Mucosa of stomach (tissue), 1 donor: ENCODE measurements at regions not wholly inside any gene's neighbourhood (a gene's known extent, or its start where the extent isn't known, plus 50 kb on each side); places are given as distances from the start of the nearest gene placed in this dataset.

ENCODE experiments used
- H3K27me3 ChIP-seq: one replicate; pipeline ENCODE4 v1.7.0; 2013; ENCODE audit warnings: mild to moderate bottlenecking, low read length; ENCODE audit not compliant: control insufficient read depth, insufficient read depth
- H3K36me3 ChIP-seq: one replicate; pipeline ENCODE4 v1.7.0; 2013; ENCODE audit warnings: low read length; ENCODE audit not compliant: control insufficient read depth, insufficient read depth
- H3K4me1 ChIP-seq: one replicate; pipeline ENCODE4 v1.7.0; 2013; ENCODE audit warnings: mild to moderate bottlenecking, low read length; ENCODE audit not compliant: control insufficient read depth, insufficient read depth
- H3K4me3 ChIP-seq: one replicate; pipeline ENCODE4 v1.7.0; 2013; ENCODE audit warnings: low read length
- H3K9ac ChIP-seq: one replicate; pipeline ENCODE4 v1.7.0; 2013; ENCODE audit warnings: mild to moderate bottlenecking, low read length, moderate library complexity
- H3K9me3 ChIP-seq: one replicate; pipeline ENCODE4 v1.7.0; 2013; ENCODE audit warnings: mild to moderate bottlenecking, low read length, moderate library complexity; ENCODE audit not compliant: control insufficient read depth
- donor health status: Pancreatic carcinoma.

DNA sequence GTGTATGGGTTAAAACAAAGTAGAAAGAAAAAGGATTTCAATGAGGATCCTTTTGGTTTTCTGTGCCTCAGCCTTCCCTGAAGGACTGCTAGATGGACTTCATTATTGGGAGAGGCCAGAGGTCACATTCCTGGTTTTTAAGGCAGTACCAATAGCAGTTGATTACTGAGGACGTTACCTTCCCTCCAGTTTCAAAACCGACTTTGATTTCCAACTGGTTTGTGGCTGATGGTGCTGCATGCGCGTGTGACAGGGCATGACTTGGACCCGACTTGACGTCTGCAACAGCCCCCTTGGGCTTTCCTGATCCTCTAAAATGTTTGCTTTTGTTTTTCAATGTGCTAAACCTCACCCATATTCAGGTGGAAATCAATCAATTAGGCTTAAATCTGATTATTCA is 314.3 kb upstream of the ARGLU1 start:
- no peaks in the 10 kb centered on the region for H3K36me3 ChIP-seq
- no peak overlapping the region for H3K4me3 ChIP-seq
- no peaks in the 10 kb centered on the region for H3K27me3 ChIP-seq
- no peak overlapping the region for H3K9ac ChIP-seq
- H3K4me1 ChIP-seq: no peaks in the 10 kb centered on the region
- no peaks in the 10 kb centered on the region for H3K9me3 ChIP-seq

DNA sequence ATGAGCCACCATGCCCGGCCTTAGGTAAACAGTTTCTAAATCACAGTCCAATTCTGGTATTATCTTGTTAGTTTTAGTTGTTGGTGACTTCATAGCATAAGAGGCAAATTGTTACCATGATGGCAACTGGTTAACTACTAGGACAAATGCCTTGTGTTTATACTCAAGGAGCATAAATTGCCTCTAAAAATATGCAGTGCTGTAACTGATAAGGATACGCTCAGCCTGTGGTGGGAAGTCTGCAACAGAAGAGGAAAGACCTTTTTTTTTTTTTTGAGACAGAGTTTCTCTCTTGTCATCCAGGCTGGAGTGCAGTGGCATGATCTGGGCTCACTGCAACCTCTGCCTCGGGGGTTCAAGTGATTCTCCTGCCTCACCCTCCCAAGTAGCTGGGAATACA is 311.9 kb upstream of the ARGLU1 start:
- no peaks in the 10 kb centered on the region for H3K4me1 ChIP-seq
- no peaks in the 10 kb centered on the region for H3K36me3 ChIP-seq
- no peak overlapping the region for H3K4me3 ChIP-seq
- H3K27me3 ChIP-seq: no peaks in the 10 kb centered on the region
- no peak overlapping the region for H3K9ac ChIP-seq
- H3K9me3 ChIP-seq: no peaks in the 10 kb centered on the region

DNA sequence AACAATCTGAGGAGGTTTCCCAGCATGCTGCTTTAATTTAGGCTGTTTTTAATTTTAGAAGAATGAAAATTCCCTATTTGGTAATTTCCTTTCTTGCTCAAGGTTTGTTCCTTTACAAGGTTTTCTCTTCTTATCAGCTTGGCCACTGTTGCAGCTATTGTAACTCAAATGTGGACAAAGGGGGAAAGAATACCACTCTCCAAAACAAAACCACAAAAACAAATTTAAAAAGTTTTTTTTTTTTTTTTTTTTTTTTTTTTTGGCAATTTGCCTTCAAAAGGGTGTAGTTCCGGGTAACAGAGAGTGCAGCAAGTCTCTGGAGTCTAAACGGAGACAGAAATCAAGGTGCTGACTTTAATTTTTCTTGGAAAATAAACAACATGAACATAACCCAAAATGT is 306.4 kb upstream of the ARGLU1 start:
- Histone ChIP-seq H3K36me3 (no peaks in the 10 kb centered on the region), H3K9ac (no peak overlapping the region)

DNA sequence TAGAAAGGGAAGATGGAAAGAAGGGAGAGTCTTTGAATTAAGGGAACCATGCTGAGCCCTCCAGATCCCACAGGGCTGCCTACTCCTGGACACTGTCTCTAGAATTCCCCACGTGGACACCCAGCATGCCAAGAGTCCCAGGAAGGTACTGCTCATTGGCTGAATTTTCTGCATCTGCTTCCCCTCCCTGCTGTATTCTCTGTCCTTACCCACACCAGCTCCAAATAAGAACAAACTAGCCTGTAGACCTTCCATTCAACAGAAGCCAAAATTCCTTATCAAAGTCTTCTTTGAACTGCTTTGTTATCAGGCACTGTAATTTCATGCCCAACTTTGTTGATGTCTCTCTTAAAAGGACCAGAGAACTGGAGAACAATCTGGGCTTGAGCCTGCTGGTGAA is 305.9 kb upstream of the ARGLU1 start:
- Histone ChIP-seq H3K4me1 (no peaks in the 10 kb centered on the region), H3K4me3 (no peak overlapping the region), H3K36me3 (no peaks in the 10 kb centered on the region), H3K27me3 (no peaks in the 10 kb centered on the region), H3K9ac (no peak overlapping the region), H3K9me3 (no peaks in the 10 kb centered on the region)

More for the DNA sequence above, 306.4 kb upstream of the ARGLU1 start:
- no peak overlapping the region for H3K4me3 ChIP-seq
- no peaks in the 10 kb centered on the region for H3K4me1 ChIP-seq
- no peaks in the 10 kb centered on the region for H3K9me3 ChIP-seq
- H3K27me3 ChIP-seq: no peaks in the 10 kb centered on the region

DNA sequence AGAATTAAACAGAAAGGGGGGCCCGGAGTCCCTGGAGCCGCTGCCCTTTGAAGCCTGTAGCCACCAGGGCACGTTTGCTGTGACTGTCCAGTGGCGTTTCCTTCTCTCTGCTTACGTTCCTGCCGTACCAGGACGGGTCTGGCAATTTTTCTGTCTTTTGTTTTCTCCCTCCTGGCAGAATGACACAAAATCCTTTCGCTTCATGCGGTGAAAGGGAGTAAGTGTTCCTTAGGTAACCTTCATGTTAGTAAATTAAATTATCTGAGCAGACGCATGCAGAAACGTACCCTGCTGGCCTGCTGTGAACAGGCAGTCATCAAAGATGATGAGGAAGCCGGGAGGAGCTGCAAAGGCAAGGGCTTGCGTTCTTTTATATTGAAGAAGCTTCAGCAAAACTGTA is 299.3 kb upstream of the ARGLU1 start:
- Histone ChIP-seq H3K4me3 (no peak overlapping the region), H3K27me3 (no peaks in the 10 kb centered on the region), H3K9me3 (no peaks in the 10 kb centered on the region), H3K36me3 (no peaks in the 10 kb centered on the region), H3K4me1 (peaks cover 12% of the 10 kb centered on the region), H3K9ac (peak overlapping the region; percentile 4)

DNA sequence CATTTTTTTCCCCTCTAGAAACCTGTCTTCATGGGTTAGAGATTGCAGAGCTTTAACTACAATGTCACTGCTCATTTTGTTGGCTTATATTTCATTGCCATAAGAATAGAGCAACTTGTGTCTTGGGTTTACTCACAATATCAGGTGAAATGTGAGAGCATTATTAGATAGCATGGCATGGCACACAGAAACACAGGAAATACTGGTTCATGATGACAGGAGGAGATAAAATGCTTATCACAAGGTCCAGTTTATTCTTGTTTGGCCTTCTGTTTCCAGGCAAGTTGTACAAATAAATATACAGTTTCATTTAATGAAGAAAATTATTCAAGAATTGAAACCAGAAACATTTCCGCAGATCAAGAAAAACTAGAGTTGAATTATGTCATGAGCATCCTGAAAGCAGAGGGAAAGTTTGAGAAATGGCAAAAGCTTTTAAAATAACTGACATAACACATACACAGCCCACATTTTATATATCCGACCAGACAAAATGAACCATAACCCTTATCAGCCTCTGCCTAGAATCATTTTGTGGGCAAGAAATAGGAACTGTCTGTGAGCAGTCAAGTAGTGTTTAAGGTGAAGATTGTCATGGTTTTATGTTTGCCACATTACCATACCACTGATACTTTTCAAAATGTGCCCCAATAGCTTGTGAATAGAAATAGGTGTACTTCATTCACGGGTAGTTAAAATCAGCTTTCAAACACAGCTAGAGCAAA is 297.9 kb upstream of the ARGLU1 start:
- Histone ChIP-seq H3K36me3 (no peaks in the 10 kb centered on the region), H3K4me1 (peaks cover 12% of the 10 kb centered on the region), H3K9me3 (no peaks in the 10 kb centered on the region), H3K4me3 (no peak overlapping the region), H3K9ac (no peak overlapping the region), H3K27me3 (no peaks in the 10 kb centered on the region)

DNA sequence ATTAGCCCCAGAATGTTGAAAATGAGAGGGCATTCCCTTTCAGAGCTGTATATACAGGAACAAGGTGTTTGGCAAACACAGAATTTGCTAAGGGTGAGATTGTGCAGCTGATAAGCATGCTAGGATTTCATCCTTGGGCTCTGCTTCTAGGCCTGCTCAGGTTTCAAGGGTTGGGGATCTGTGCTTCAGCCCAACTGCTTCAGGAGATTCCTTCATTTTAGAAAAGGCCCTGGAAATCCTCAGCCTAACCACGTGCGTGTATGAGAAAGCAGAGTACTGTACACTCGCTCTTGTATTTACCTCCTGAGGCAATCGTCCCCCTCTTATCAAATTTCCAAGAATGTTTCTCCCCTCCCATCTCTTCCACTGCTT is 291.6 kb upstream of the ARGLU1 start:
- Histone ChIP-seq H3K9ac (no peak overlapping the region), H3K4me3 (no peak overlapping the region), H3K4me1 (no peaks in the 10 kb centered on the region), H3K9me3 (no peaks in the 10 kb centered on the region), H3K36me3 (no peaks in the 10 kb centered on the region), H3K27me3 (no peaks in the 10 kb centered on the region)

DNA sequence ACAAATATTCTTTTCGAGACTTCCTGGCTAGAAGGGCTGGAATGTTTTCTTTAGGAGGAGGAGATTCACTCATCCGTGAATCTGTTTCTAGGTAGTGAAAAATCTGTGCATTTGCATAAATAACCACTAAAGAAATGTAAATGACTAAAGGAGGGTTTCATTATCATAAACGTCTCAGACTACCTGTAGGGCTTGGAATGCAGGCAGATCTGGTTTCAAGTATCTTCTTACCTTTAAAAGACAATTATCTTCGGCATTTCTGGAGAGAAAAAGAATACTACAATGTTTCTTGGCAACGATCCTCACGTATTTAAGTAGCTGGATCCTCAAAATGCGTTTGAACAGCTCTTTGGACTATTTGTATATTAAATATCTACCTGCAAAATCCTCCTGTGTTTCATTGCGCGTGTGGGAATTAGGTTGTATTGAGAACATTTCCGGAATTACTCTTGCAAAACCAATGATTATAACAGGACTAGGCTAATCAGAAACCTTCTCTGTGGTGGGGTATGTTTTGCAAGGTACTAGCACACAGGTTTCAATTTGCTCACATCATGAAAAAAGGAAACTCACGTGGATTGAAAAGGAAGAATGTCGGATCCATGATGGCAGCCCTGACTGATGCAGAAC is 291.1 kb upstream of the ARGLU1 start:
- no peaks in the 10 kb centered on the region for H3K36me3 ChIP-seq
- no peaks in the 10 kb centered on the region for H3K4me1 ChIP-seq
- H3K27me3 ChIP-seq: no peaks in the 10 kb centered on the region
- H3K9me3 ChIP-seq: no peaks in the 10 kb centered on the region
- H3K9ac ChIP-seq: no peak overlapping the region
- H3K4me3 ChIP-seq: no peak overlapping the region

DNA sequence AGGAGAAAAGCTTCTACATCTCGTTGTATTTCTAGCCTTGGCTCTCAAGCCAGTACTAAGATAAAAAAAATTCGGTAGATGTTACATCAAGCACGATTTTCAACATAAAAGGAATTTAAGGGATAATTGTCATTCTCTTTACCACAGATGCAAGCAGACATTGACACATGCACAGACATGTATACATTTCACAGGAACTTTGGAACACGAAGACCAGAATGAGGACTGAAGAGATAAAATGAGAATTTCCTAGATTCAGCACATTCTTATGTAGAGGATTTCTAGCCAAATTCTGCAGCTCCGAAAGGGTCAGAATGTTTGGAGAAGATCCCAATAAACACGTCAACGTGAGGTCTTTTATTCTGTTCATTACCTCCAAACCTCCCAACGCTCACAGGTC is 284.5 kb upstream of the ARGLU1 start:
- no peaks in the 10 kb centered on the region for H3K36me3 ChIP-seq
- H3K4me1 ChIP-seq: no peaks in the 10 kb centered on the region
- H3K9me3 ChIP-seq: no peaks in the 10 kb centered on the region
- no peaks in the 10 kb centered on the region for H3K27me3 ChIP-seq
- no peak overlapping the region for H3K4me3 ChIP-seq
- no peak overlapping the region for H3K9ac ChIP-seq

DNA sequence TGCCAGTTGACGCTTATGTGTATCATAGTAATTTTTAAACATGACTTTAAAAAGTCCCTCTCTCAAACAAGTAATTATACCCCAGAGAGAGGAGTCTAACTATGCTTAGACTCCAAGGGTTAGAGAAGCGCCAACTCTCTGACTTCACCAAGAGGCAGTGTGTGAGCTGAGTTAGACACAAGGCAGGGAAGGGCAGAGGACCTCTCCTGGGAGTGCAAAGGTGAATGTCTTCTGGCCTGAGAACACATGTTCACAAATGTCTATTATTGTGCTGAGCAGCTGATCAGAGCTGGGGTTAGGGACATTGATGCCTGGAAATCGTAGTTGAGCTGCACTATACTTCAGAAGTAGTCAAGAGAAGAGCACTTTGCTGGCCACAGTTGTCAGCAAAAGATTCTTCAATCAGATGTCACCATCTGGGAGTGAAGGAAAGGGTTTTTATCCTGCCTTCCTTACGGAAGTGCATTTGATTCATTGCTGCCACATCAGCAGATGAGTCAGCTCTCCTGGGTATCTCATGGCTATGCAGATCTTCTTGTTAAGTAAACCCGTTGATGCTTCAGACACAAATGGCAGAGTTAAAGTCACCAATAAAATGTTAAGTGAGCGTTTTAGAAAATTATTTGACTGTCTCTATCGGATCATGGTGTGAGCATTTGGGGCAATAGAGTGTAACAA is 283.2 kb upstream of the ARGLU1 start:
- Histone ChIP-seq H3K9me3 (no peaks in the 10 kb centered on the region), H3K4me1 (no peaks in the 10 kb centered on the region), H3K27me3 (no peaks in the 10 kb centered on the region), H3K36me3 (no peaks in the 10 kb centered on the region), H3K4me3 (no peak overlapping the region), H3K9ac (no peak overlapping the region)

DNA sequence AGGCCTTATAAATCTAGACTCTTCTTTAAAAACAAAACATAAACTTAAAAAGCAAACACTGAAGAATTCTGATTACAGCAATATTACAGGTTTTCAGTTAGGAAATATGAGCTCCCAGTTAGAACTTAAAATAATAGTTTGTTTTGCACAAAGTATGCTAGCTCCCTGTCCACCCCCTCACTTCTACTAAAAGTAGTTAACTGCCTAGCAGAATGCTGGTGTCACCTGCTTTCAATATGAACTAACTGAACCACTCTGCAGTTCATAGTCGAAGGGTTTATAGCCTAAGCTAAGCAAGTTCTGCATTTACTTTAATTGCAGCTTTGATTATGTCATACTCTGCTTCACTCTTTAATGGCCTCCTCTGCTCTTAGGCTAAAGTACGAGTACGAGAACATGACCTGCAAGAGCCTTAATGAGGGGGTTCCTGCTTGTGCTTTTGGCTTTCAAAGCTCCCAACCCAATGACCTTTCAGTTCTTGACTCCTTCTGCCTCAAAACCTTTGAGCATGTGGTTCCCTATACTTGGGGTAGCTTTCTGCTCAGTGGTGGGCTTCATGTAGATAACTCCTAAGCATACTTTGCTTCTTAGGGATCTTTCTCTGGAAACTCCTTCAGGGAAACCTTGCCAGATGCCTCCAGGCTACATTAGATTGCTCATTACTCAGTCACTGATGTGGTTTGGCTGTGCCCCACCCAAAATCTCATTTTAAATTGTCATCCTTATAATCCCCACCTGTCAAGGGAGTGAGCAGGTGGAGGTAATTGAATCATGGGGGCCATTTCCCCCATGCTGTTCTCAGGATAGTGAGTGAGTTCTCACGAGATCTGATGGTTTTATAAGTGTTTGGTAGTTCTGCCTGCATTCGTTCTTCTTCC is 278.9 kb upstream of the ARGLU1 start:
- Histone ChIP-seq H3K9ac (no peak overlapping the region), H3K36me3 (no peaks in the 10 kb centered on the region), H3K27me3 (no peaks in the 10 kb centered on the region), H3K4me1 (no peaks in the 10 kb centered on the region), H3K4me3 (no peak overlapping the region), H3K9me3 (no peaks in the 10 kb centered on the region)
